ENCODE measurements at regions not wholly inside any gene's neighbourhood (a gene's known extent, or its start where the extent isn't known, plus 50 kb on each side); places are given as distances from the start of the nearest gene placed in this dataset.
"Not testable (repeated sequence)": the region's sequence is repeated elsewhere in the genome, so short reads cannot be mapped to it uniquely, and the experiment has no call there.

- no peak for DNase-seq
These were observed 790.5 kb downstream of the MCTP2 start for GRCh38 chr15:95021816-95022215.

GRCh38 chr15:95024351-95024750, 793.0 kb downstream of the MCTP2 start:
- no peak for DNase-seq

- no peak for DNase-seq
These were observed 794.8 kb downstream of the MCTP2 start for GRCh38 chr15:95025924-95026728.

GRCh38 chr15:95027981-95028380, 796.6 kb downstream of the MCTP2 start:
- DNase-seq = no peak

GRCh38 chr15:95032156-95032555, 800.8 kb downstream of the MCTP2 start:
- no peak for DNase-seq

GRCh38 chr15:95035106-95035505, 803.7 kb downstream of the MCTP2 start:
- DNase-seq = no peak

GRCh38 chr15:95041297-95041696, 809.9 kb downstream of the MCTP2 start:
- no peak for DNase-seq

- not testable (repeated sequence) for DNase-seq
These were observed 812.0 kb downstream of the MCTP2 start for GRCh38 chr15:95043236-95043932.

- no peak for DNase-seq
These were observed 812.6 kb downstream of the MCTP2 start for GRCh38 chr15:95043933-95044313.

- no peak for DNase-seq
These were observed 813.5 kb downstream of the MCTP2 start for GRCh38 chr15:95044745-95045417.

GRCh38 chr15:95051861-95052260, 820.5 kb downstream of the MCTP2 start:
- no peak for DNase-seq

- DNase-seq = no peak
These were observed 828.1 kb downstream of the MCTP2 start for GRCh38 chr15:95059346-95059905.

GRCh38 chr15:95068701-95069521, 837.5 kb downstream of the MCTP2 start:
- no peak for DNase-seq

- DNase-seq = no peak
These were observed 844.7 kb downstream of the MCTP2 start for GRCh38 chr15:95075792-95076677.

GRCh38 chr15:95076678-95076990, 845.3 kb downstream of the MCTP2 start:
- no peak for DNase-seq

- DNase-seq = no peak
These were observed 846.6 kb downstream of the MCTP2 start for GRCh38 chr15:95078003-95078402.

- DNase-seq = not testable (repeated sequence)
These were observed 848.9 kb downstream of the MCTP2 start for GRCh38 chr15:95080228-95080627.

GRCh38 chr15:95085056-95085455, 853.7 kb downstream of the MCTP2 start:
- no peak for DNase-seq

GRCh38 chr15:95086531-95087252, 855.3 kb downstream of the MCTP2 start:
- DNase-seq = no peak

GRCh38 chr15:95087253-95087609, 855.9 kb downstream of the MCTP2 start:
- no peak for DNase-seq

GRCh38 chr15:95091444-95091843, 860.1 kb downstream of the MCTP2 start:
- no peak for DNase-seq
